ENCODE measurements at regions not wholly inside any gene's neighbourhood (a gene's known extent, or its start where the extent isn't known, plus 50 kb on each side); places are given as distances from the start of the nearest gene placed in this dataset.

- peak; percentile 90 for DNase-seq
These were observed 1330.1 kb upstream of the USP15 start for GRCh38 chr12:60930151-60930550.

DNA sequence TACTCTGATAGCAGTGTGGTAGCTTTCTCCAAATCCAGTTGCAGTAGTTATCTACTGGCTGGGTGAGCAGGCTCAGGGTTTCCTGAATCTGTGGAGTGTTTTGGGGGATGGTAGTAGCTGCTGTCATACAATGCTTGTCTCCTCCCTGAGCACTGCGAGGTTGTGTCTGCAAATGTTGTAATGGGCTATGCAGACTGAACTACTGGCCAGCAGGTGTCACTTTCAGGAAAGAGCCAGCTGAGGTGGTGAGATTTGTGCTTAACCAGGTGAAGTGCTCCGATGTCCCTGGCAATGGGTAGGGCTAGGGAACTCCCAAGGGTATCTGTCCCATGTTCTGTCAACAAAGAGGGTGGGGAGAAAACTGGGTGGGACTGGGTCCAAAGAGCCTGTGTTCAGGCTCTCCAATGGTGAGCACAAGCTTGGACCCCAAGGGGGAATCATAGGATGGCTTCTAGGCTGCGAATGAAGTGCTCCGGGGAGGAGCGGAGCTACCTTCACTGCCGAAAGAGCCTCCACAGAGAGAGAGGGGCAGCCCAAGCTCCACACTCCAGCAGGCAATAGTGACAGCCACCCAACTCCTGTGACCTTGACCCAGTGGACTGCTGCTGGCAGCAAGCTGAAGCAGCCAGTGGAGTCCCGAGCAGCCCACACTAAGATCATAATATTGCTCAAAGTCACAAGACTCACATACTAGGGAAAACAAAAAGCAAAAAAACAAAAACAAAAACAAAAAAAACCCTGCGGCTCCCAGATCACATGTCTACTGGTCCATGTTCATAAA is 1324.0 kb upstream of the USP15 start:
- no peak for DNase-seq

GRCh38 chr12:60947533-60947932 is 1312.7 kb upstream of the USP15 start:
- DNase-seq, result no peak

- no peak for DNase-seq
These were observed 1293.1 kb upstream of the USP15 start for GRCh38 chr12:60967128-60967527.

GRCh38 chr12:60977966-60978365 is 1282.2 kb upstream of the USP15 start:
- DNase-seq, result no peak

- DNase-seq, result no peak
These were observed 1279.6 kb upstream of the USP15 start for GRCh38 chr12:60980558-60980957.

- DNase-seq, result no peak
These were observed 1278.7 kb upstream of the USP15 start for GRCh38 chr12:60981473-60981872.

- DNase-seq, result no peak
These were observed 1268.1 kb upstream of the USP15 start for GRCh38 chr12:60992087-60992486.

DNA sequence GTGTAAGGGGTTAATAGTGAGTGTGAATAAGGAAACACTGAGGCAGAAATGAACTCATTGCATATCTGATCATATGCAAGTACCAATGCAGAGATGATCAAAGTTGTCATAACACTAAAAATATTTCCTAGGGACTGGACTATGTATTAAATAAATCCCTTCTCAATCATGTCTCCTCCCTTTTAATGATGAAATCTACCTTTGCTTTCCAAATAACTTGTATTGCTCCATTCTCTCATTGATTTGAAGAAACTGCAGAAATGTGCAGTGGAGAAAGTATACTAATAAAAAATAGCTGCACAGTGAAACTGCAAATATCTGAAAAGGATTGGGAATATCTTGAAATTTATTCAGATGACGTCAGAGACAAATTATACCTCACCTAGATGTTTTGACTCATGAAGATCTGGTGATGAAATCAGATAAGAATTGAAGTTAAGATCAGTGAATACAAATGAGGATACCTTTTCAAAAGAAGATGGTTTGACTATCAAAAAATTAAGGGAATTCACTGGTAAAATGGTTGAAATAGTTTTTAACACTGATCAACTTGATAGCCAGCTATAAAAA is 1264.9 kb upstream of the USP15 start:
- DNase-seq, result no peak

DNA sequence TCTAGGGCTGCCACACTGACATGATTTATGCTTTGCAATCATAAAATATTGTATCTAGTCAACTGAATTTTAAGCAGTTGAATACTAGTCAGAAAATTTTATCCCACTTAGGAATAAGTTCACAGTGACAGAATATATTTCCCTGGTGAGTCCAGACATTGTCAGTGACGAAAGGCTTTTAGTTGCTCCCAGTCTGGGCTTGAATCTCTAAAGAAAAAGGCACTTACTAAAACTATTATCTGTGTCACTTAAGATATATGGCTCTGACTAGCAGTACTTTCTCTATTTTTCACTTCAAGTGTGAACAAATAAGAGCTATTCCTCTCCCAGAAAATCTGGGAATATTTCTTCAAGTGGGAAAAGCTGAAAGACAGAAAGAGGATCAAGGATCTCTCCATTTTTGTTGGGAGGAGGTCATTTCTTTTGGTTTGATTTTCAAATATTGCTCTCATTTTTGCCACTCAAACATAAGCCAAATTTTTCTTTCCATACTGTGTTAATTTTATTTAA is 1262.3 kb upstream of the USP15 start:
- no peak for DNase-seq

GRCh38 chr12:61009192-61009591 is 1251.0 kb upstream of the USP15 start:
- DNase-seq, result no peak

DNA sequence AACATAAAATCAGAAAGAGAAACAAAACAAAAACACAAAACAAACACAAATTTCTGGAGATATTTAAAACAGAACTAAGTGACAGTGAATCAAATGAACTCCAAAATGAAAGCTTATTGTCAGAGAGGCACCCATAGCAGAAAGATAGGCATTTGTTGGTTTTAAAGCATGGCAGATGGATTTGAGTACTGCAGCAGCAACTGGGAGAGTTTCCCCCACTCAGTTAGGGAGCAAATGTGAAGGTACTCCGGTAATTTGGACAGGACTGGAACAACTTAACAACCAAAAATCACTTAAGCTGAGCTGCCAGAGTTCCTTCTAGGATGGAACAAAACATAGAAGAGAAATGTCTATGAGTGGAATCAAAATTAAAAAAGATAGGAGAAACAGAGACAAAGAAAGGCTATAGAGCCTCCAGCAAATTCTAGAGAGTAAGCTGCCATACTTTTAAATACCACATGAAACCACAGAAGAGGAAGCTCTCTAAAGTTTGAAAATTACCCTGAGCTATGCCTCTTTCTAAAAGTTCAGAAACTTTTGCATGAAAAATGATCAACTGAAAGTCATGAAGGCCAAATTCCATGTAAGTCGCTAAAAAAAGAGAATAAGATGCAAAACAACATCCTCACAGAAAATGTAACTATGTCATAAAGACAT is 1248.3 kb upstream of the USP15 start:
- no peak for DNase-seq

- no peak for DNase-seq
These were observed 1241.6 kb upstream of the USP15 start for GRCh38 chr12:61018571-61018970.

DNA sequence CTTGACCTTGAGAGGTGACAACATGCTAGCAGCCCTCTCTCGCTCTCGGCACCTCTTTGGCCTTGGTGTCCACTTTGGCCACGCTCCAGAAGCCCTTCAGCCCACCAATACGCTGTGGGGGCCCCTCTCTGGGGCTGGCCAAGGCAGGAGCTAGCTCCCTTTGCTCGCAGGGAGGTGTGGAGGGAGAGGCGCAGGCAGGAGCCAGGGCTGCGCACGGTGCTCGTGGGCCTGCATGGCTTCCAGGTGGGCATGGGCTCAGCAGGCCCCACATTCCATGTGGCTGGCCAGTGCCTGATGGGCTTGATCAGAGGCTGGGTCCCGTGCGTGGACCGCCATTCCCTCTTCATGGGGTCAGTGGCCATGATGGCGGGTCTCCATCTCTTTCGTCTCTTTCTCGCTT is 1237.0 kb upstream of the USP15 start:
- no peak for DNase-seq

DNA sequence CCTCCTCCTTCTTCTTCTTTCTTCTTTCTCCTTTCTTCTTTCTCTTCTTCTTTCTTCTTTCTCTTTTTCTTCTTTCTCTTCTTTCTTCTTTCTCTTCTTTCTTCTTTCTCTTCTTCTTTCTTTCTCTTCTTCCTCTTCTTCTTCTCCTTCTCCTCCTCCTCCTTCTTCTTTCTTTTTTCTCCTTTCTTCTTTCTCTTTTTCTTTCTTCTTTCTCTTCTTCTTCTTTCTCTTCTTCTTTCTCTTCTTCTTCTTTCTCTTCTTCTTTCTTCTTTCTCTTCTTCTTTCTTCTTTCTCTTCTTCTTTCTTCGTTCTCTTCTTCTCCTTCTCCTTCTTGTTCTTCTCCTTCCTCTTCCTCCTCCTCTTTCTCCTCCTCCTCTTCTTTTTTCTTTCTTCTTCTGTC is 1230.7 kb upstream of the USP15 start:
- DNase-seq, result no peak

GRCh38 chr12:61037792-61038191 is 1222.4 kb upstream of the USP15 start:
- DNase-seq, result no peak

DNA sequence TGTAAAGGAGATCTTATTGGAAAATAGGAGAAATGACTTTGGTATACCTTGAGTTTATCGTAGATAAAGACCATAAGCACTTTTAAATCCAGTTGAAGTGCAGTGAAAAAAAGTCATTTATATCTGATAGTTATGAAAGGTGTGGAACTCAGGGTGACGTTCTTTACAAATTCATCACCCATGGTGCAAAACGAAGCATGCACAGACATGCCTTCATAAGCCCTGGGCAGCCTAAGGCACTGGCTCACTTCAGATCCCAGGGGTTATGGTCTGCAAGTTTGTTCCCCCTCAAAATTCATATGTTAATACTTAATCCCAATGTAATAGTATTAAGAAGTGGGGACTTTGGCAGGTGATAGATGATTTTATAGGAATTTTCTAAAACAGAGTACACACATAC is 1216.4 kb upstream of the USP15 start:
- no peak for DNase-seq

GRCh38 chr12:61044766-61045165 is 1215.4 kb upstream of the USP15 start:
- DNase-seq, result no peak

DNA sequence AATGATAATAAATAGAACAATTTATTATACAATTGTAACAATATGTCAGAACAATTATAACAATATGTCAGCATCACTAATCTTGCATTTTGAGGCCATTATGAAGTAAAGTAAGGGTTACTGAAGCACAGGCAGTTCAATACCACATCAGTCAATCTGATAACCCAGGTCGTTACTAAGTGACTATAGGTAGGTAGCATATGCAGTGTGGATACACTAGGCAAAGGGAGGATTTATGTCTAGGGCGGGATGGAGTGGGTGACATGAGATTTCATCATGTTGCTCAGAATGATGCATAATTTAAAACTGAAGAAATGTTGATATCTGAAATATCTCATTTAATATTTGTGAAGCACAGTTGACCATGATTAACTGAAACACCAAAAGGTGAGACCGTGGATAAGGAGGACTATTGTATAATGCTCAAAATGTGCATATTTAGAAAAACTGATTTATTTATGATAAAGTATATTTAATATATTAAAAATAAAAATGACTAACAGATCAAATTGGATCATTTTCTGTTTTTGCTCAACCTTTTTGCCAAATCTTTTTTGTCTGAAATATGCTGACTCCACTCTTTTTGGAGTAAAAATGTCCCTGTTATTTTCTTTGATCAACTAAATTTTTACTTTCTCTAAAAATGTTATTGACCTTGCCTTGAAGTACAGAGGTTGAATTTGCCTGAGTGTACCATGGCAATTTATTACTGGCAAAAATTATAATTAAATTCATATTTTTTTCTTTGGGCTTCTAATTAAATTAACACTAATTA is 1189.4 kb upstream of the USP15 start:
- DNase-seq, result no peak

GRCh38 chr12:61072717-61073116 is 1187.5 kb upstream of the USP15 start:
- DNase-seq, result no peak

DNA sequence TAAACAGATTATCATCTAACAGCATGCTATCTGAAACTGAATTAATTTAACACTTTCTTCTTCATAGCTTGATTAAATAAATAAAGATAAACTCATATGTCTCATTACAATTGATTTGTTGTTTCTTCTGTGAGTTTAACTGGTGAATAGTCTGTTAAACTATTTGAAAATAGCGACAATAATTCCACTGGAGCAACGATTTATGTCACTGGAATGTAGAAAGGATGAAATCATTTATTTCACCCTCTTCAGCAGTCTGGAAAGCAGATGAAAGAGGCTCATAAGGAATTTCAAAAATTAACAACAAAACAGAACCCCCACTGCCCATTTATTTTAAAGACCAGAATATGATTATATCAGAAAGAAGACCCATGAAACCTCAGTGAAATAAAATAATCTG is 1165.1 kb upstream of the USP15 start:
- DNase-seq, result no peak

GRCh38 chr12:61098031-61098580 is 1162.1 kb upstream of the USP15 start:
- DNase-seq, result no peak

GRCh38 chr12:61107118-61107517 is 1153.1 kb upstream of the USP15 start:
- DNase-seq, result no peak
